GM12878 (cell line): ENCODE measurements at regions not wholly inside any gene's neighbourhood (a gene's known extent, or its start where the extent isn't known, plus 50 kb on each side); places are given as distances from the start of the nearest gene placed in this dataset.

Experiments
- ATAC-seq: fragments of 200-7000 bp; cut with Tn5 transposase; 3 replicates; pipeline ENCODE4 v1.9.1; 2020; ENCODE audit warnings: mild to moderate bottlenecking, moderate library complexity
- BruUV-seq: library from RNA; stranded (reverse); fragments of 400-500 nt; replicated peaks from 2 replicates; lab custom pipeline; 2021; lab: Mats Ljungman, UMichigan
- CTCF ChIA-PET: fragments of 300-600 bp; sonication (Branson Sonifier 250); formaldehyde crosslinking; extraction: SDS; loops from one replicate; lab custom pipeline; 2021; ENCODE audit warnings: inconsistent platforms; lab: Yijun Ruan, JAX
- POLR2A ChIA-PET: fragments of 350-600 bp; formaldehyde crosslinking; extraction: SDS; loops from one replicate; lab custom pipeline; 2021; ENCODE audit warnings: inconsistent platforms; lab: Charles Lee
- RAD21 ChIA-PET: fragments of 300-600 bp; sonication (Branson Sonifier 250); formaldehyde crosslinking; loops from one replicate; lab custom pipeline; 2023; ENCODE audit warnings: antibody characterized with exemption; ENCODE audit not compliant: unreplicated experiment; lab: Charles Lee
- SMC1A ChIA-PET: fragments of 300-600 bp; sonication (Branson Sonifier 250); formaldehyde crosslinking; loops from one replicate; lab custom pipeline; 2023; ENCODE audit not compliant: unreplicated experiment, uncharacterized antibody; lab: Charles Lee
- DNase-seq: peaks from one replicate; pipeline ENCODE4 v3.0.0-alpha.2; 2011; ENCODE audit warnings: low read depth, low spot score
- FAIRE-seq: peaks from 3 replicates; lab custom pipeline; 2011; peaks lifted over from hg19 to GRCh38; lab: Jason Lieb, UNC
- H2AFZ ChIP-seq: 2 replicates; pipeline ENCODE4 v1.6.0; 2011; ENCODE audit warnings: low read depth, low read length, control low read depth; ENCODE audit not compliant: control insufficient read depth
- H3K27ac ChIP-seq: 2 replicates; pipeline ENCODE4 v1.5.1; 2011; ENCODE audit warnings: control low read depth; ENCODE audit not compliant: control insufficient read depth, insufficient read depth
- H3K27me3 ChIP-seq, 2 experiments: replicated peaks in 1 of 2; 2 replicates each; pipeline versions ENCODE4 v1.6.0 to v1.6.1; 2011; ENCODE audit warnings: low read length in 1 of 2; ENCODE audit not compliant: control insufficient read depth in 2 of 2, insufficient read depth in 2 of 2
- H3K36me3 ChIP-seq, 2 experiments: 2 replicates each; pipeline ENCODE4 v1.5.1; 2011; ENCODE audit warnings: low read length in 1 of 2; ENCODE audit not compliant: control insufficient read depth in 2 of 2, insufficient read depth in 2 of 2
- H3K4me1 ChIP-seq: 2 replicates; pipeline ENCODE4 v1.6.1; 2011; ENCODE audit warnings: mild to moderate bottlenecking, low read length, moderate library complexity, mixed read lengths; ENCODE audit not compliant: control insufficient read depth, insufficient read depth
- H3K4me2 ChIP-seq: 2 replicates; pipeline ENCODE4 v1.6.0; 2011; ENCODE audit warnings: control low read depth; ENCODE audit not compliant: control insufficient read depth, insufficient read depth
- H3K4me3 ChIP-seq: fragments of 200-600 bp; sonication (generic); 2 replicates; pipeline ENCODE4 v1.5.1; 2016
- H3K79me2 ChIP-seq: 2 replicates; pipeline ENCODE4 v1.6.0; 2011; ENCODE audit warnings: low read length; ENCODE audit not compliant: control insufficient read depth, insufficient read depth
- H3K9ac ChIP-seq: 2 replicates; pipeline ENCODE4 v1.8.0; 2011; ENCODE audit warnings: low read length, control low read depth, mixed read lengths; ENCODE audit not compliant: control insufficient read depth, insufficient read depth
- H3K9me3 ChIP-seq: replicated peaks from 3 replicates; pipeline ENCODE4 v1.5.1; 2011; ENCODE audit warnings: mild to moderate bottlenecking, low read length; ENCODE audit not compliant: control insufficient read depth, insufficient read depth
- H4K20me1 ChIP-seq: 2 replicates; pipeline ENCODE4 v1.6.0; 2011; ENCODE audit not compliant: control insufficient read depth, insufficient read depth
- FOXM1 ChIP-seq: IDR thresholded peaks from 2 replicates; pipeline ENCODE4 v1.6.1; 2012; ENCODE audit warnings: low read depth, mild to moderate bottlenecking, inconsistent platforms, low read length, moderate library complexity
- JUND ChIP-seq: IDR thresholded peaks from 2 replicates; pipeline ENCODE4 v1.6.1; 2012; ENCODE audit warnings: low read depth, mild to moderate bottlenecking, low read length, improper control_type of control experiment, moderate library complexity
- MLLT1 ChIP-seq: fragments of 450-650 bp; IDR thresholded peaks from 2 replicates; pipeline ENCODE4 v1.6.1; 2016; ENCODE audit warnings: mild to moderate bottlenecking
- NR2F1 ChIP-seq: fragments of 450-650 bp; conservative IDR thresholded peaks from 2 replicates; pipeline ENCODE4 v1.6.1; 2017; ENCODE audit warnings: mild to moderate bottlenecking
- PBX3 ChIP-seq: IDR thresholded peaks from 2 replicates; pipeline ENCODE4 v1.6.1; 2011; ENCODE audit warnings: mild to moderate bottlenecking, low read depth, low read length, moderate library complexity; ENCODE audit not compliant: insufficient replicate concordance
- POLR2AphosphoS5 ChIP-seq: IDR thresholded peaks from 2 replicates; pipeline ENCODE4 v1.6.1; 2011; ENCODE audit warnings: mild to moderate bottlenecking, low read length, inconsistent platforms
- SPI1 ChIP-seq: IDR thresholded peaks from 2 replicates; pipeline ENCODE4 v1.6.1; 2011; ENCODE audit warnings: low read depth, mild to moderate bottlenecking, low read length, moderate library complexity, borderline replicate concordance; ENCODE audit not compliant: insufficient read depth
- ZNF592 ChIP-seq: fragments of 450-650 bp; IDR thresholded peaks from 2 replicates; pipeline ENCODE4 v1.6.1; 2017; ENCODE audit warnings: mild to moderate bottlenecking, moderate library complexity
- WGBS: methylation state at CpG from one replicate; pipeline ENCODE4 v1.1.6; 2016; ENCODE audit warnings: low lambda C conversion rate; ENCODE audit not compliant: insufficient replicate concordance, insufficient coverage; ENCODE audit errors: missing lambda C conversion rate; 5-methylcytosine and 5-hydroxymethylcytosine counted together
- in situ Hi-C: fragments of 300-500 bp; cut with MboI; formaldehyde crosslinking; loops from 9 replicates; pipeline ENCODE4 v1.14.3; 2018; ENCODE audit warnings: mixed read lengths
- intact Hi-C: fragments of 100-400 bp; cut with micrococcal nuclease; formaldehyde crosslinking; loops from one replicate; pipeline ENCODE4 v1.14.2; 2022; ENCODE audit not compliant: unreplicated experiment

GRCh38 chr6:139853302-139853992 lies 479.0 kb upstream of the CITED2 start:
- in situ Hi-C loops (no loop called here), intact Hi-C loops (no loop called here)
- Histone ChIP-seq H2AFZ (no peak overlapping the region), H3K36me3 (no peaks in the 10 kb centered on the region), H3K9ac (no peak overlapping the region), H3K79me2 (no peaks in the 10 kb centered on the region), H4K20me1 (no peaks in the 10 kb centered on the region), H3K4me3 (no peak overlapping the region), H3K4me2 (no peak overlapping the region), H3K27ac (no peak overlapping the region), H3K4me1 (no peaks in the 10 kb centered on the region), H3K27me3 (no peaks in the 10 kb centered on the region), H3K9me3 (no peaks in the 10 kb centered on the region)
- no peak for DNase-seq
- ChIA-PET CTCF (interaction anchor here (1.0 to 1.9 kb wide), 2 partner anchors 10 to 480 kb away, joined by 4 to 7 read pairs; no protein-coding TSS in a partner anchor), SMC1A (interaction anchor here (0.7 to 3.6 kb wide), 13 partner anchors 8 to 664 kb away, joined by 3 to 24 read pairs (median 4); no protein-coding TSS in a partner anchor), RAD21 (interaction anchor here (1.3 to 2.4 kb wide), 3 partner anchors 11 to 86 kb away, joined by 3 to 5 read pairs (median 3); no protein-coding TSS in a partner anchor), POLR2A (no interaction called here)
- no peak for TF ChIP-seq MLLT1
- TF ChIP-seq FOXM1, result no peak
- no peak for TF ChIP-seq PBX3
- TF ChIP-seq POLR2AphosphoS5, result no peak
- no peak for TF ChIP-seq JUND
- 0 out of 2 replicates have a peak, but pooled peaks have one; percentile 28 for TF ChIP-seq NR2F1
- no peak for TF ChIP-seq ZNF592
- no peak for TF ChIP-seq SPI1
- ATAC-seq, result no peak
- BruUV-seq, result no TSS peak
- 36% methylated on average over 3 of the region's 3 CpGs for WGBS
- FAIRE-seq, result peak; percentile 7
